NCI-H1930 (cell line): ENCODE measurements at regions not wholly inside any gene's neighbourhood (a gene's known extent, or its start where the extent isn't known, plus 50 kb on each side); places are given as distances from the start of the nearest gene placed in this dataset.

Experiments
- DNase-seq, 2 experiments: peaks; one replicate each; lab custom pipeline; 2025; lab: John Stamatoyannopoulos, UW

DNA sequence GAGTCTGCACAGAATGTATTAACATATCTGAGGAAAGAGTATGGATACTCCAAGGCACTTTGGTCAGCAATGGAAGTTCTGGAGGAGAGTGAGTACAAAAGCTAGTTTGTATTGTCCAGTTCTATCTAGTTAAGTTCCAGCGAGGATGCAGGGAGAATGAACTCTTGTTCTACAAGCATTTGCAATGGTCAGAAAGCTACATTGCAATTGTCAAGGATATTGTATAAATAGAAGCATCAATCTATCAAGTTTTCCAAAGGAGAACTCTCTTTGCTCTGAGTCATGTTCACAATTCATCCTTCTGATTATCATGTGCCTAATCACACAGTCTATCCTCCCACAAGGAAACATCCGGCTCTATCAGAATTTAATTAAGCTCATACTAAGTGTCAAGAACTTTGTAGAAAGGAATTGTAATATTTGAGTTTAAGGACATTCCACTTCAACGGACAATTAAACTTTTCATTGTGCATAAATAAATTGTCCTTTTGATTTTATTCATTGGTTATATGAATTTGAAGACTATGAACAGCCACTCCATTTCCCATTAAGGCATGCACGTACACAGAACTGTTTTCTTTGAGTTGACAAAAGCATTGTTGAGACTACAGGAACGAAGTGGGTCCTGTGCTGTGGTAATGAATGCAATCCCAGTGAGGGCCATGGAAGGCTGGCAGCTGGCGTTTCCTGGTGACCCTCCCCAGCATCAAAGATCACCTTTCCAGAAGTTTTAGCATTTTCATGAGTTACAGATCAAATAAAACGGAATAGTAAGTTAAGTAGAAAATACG is 973.5 kb upstream of the GOT2 start:
- no peak for DNase-seq

DNA sequence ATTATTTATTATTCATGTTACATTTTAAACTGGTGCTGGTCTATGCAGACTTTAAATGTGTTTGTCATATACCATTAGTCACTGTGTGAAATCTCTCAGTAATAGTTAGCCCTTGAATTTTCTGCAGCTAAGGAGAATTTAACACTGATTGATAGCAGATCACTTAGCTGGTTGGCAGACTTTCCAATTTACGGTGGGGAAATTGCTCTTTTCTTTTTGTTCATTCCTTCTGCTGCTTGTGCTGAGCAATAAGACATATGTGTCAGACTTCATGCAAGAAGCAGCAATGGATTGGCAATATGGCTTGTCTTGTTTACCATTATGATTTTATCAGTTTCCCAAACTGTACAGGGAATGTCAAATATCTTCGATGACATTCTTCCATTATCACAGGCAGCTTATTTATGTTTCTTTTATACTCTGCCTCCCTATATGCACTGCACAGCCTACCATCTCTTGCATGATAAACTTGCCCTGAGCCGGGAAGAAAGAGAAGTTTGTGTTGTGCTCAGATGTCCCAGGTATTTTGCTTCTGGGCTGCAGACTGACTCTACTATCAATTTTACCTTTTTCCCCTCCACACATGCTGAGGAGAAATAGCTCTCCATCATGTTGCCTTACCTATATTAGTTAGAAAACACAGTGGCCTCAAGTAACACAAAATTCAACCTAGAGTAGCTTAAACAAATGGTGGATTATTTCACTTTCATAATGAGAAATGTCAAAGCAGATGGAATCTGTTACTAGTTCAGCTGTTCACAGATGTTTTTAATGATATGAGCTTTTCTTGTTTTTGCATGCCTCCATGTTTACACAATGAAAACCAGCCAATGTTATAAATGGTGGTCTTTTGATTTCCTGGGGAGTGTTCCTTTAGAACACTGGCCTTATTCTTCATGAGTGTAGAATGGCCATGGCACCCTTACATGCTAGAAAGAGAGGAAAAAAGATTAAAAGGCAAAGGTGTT is 968.1 kb upstream of the GOT2 start:
- no peak for DNase-seq

GRCh38 chr16:59699786-59700185 is 965.7 kb upstream of the GOT2 start:
- no peak for DNase-seq

DNA sequence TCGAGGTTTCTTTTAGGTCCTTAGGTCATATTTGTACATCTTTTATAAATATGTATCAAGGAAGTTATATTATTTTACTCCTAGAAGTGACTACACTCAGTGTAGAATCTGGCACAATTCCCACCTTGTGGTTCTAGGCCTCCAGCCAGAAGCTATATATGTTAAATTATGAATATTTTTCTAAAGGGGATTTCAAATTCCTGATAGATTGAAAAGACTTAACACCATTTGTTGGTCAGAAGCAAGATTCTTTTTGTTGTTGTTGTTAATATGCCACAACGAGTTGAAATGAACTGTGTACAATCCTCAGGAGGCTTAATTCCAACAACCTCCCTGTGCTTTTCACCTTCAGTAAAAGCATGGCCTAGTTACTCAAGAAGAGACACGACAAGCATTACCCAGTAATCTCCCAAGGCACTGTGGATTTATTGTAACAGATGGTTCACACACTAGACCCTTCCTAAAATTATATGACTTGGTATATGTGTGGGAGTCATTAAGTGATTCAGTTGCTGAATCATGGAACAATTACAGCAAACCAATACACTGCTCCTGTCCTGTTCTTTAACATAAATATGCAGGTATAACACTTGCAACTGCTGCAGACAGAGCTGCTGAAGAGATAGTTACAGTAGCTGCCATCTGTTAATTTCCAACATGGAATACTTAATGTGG is 964.4 kb upstream of the GOT2 start:
- DNase-seq: no peak

- no peak for DNase-seq
These were observed 963.6 kb upstream of the GOT2 start for GRCh38 chr16:59697761-59698160.

- DNase-seq: no peak
These were observed 963.1 kb upstream of the GOT2 start for GRCh38 chr16:59697236-59697635.

- DNase-seq: no peak
These were observed 962.4 kb upstream of the GOT2 start for GRCh38 chr16:59696495-59696894.

DNA sequence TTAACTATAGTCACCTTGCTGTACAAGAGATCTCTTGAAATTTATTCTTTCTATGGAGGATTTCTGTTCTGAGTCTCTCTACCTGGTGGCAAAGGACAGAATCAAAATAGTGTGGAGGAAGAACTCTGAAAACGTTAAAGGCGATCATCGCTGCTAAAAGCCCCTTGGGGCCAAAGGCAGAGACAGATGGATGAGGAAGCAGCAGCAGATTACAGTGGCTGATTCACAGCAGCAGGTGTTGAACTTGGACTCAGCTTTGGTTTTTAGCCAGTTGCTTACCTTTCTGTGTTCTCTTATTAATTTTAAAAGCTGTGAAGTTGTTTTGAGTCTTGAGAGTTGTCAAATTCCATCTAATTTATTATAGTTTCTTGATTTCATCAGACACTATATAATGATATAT is 956.1 kb upstream of the GOT2 start:
- DNase-seq: no peak

DNA sequence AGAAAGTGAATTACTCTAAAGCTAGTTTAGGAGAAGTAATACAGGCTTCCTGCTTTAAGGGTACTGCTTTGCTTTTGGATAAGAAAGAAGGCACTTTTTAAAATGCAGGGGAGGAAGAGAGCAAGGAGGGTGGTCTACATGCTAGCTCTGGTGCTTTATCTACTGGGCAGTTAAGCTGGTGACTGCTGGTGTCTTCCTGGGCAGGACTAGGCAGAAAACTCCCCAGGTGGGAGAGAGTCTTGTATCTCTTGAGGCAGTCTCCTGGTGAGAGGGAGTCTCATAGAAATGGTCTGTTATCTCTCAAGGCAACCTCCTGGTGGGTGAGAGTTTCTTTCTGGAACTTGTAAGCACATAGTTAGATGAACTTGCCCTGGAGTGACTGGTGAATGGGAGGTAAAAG is 953.9 kb upstream of the GOT2 start:
- no peak for DNase-seq

GRCh38 chr16:59686405-59686804 is 952.3 kb upstream of the GOT2 start:
- DNase-seq: no peak

DNA sequence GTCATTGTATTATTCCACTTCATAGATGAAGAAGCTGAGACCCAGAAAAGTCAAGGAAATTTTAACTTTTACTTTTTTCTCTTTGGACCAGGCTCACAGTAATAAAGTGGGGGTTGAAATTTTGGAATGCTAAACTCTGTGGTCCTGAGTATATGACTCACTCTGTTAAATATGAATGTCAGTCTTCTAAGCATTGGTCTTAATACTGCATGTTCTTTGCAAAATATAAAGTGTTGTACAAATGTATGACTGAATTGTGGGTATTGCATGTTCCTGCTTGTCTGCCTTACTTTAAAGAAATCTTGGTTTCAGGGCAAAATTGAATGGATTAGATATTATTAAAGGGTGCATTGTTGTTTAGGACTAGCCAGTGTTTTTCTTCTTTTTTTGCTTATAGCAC is 950.8 kb upstream of the GOT2 start:
- DNase-seq: no peak

DNA sequence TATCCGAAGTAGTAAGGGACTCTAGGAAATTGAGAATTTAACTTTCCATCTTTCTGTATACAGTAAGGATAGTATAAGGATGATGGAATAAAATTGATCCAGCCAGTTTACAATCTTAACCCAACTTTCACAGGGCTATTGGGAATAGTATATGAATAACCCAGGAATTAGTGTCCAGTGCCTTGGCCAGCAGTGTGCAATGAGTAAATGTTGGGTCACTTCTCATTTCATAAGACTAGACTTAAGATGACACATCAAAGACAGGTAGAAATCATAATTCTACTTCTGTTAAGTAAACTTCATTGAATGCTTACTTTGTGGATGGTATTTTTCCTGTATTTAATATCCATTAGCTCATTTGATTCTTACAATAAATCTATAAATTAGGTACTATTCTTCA is 949.6 kb upstream of the GOT2 start:
- no peak for DNase-seq

DNA sequence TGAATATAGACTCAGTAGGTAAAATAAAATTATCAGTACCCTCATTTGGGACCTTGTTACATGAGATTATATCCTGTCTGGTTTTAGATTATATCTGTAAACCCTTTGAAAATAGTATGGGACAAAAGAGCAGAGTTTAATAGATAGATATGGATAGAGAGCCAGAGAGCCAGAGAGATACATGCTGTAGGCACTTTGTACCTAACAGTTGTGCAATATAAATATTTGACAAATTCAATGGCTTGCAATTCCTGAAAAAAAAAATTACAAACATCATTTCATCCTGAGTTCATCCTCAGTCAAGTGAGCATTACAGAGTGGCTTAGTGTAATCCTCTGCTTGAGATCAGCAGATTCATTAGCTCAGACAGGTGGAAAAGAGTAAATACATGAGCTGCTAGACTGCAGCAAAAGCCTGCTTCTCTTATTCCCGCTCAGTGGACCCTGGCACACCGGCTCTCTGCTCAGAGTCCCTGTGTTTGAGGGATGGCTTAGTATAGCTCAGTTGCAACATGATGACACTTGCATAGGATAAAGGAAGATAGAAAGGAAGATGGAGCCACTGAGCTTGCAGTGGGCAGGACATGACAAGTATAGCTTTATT is 931.6 kb upstream of the GOT2 start:
- no peak for DNase-seq

- DNase-seq: no peak
These were observed 924.5 kb upstream of the GOT2 start for GRCh38 chr16:59658572-59658971.

DNA sequence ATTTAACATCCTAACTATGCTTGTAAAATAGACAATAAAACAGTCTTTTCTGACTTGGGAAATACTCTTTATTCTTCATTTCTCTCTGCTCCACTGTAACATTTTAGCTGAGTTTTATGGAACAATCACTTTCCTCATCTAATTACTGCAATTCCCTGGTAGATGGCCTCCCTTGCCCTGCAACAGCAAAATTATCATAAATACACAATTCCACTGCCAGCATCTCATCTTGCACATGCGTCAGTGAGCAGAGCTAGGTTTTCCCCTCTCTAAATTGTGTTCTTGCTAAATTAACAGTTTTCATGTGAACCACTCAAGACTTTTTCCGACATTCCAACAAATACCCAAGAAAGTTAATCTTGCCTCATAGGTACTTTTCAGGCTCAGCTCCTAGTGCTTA is 920.9 kb upstream of the GOT2 start:
- no peak for DNase-seq

GRCh38 chr16:59654455-59654854 is 920.3 kb upstream of the GOT2 start:
- no peak for DNase-seq

DNA sequence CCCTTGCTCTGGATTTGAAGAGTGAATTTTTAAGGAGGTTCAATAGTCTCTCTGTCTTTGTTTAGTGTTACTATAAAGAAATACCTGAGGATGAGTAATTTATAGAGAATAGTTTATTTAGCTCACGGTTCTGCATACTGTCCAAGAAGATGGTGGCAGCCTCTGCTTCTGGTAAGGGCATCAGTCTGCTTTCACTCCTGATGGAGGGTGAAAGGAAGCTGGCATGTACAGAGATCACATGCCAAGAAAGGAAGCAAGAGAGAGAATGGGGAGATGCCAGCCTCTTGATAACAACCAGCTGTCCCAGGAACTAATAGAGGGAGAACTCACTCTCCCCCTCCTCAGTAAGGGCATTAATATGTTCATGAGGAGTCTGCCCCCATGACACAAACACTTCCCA is 917.5 kb upstream of the GOT2 start:
- no peak for DNase-seq

DNA sequence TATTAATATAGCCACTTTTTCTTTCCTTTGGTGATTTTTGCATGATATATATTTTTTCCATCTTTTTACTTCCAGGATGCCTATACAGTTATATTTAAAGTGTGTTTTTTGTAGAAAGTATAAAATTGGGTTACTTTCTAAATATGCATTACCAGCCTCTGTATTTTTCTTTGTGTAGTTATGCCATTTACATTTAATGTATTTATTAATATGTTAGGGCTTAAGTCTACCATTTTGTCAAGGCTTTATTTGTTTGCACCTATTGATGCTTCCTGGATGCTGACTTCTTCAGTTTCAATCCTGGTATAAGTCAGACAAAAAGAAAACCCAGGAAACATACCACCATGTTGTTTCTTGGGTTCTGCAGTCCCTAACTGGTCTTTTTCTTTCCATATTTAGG is 911.1 kb upstream of the GOT2 start:
- DNase-seq: no peak

- no peak for DNase-seq
These were observed 901.6 kb upstream of the GOT2 start for GRCh38 chr16:59635674-59636073.

- DNase-seq: no peak
These were observed 900.8 kb upstream of the GOT2 start for GRCh38 chr16:59634951-59635350.

DNA sequence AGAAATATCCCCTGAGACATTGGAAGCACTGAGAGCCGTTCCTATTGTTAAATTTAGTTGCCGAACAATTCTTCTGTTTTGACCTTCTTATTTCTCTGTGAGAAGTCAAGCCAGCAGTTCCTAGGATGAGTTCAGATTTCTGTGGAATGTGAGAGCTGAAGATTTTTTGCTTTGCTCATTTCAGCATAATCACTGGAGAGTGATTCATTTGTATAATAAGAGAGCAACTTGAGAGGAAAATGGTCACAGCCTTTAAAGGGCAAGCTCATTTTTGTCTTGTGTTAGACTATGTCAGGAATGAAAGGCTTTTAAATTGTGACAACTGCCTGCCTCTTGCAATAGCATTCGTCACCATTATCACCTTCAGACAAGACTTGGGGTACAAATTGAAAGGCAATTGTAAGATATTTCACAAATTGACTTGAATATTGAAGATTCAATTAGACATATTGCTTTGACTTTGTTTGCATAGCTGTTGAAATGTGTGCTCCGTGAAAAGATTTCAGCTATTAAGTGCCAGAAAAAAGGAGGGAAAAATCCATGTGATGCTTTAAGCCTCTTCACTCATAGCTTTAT is 900.0 kb upstream of the GOT2 start:
- no peak for DNase-seq
